HEK293 (cell line): ENCODE measurements at regions not wholly inside any gene's neighbourhood (a gene's known extent, or its start where the extent isn't known, plus 50 kb on each side); places are given as distances from the start of the nearest gene placed in this dataset.

ENCODE experiments used
- CTCF ChIA-PET: fragments of 350-600 bp; formaldehyde crosslinking; extraction: SDS; loops from one replicate; lab custom pipeline; 2021; ENCODE audit warnings: antibody characterized with exemption; lab: Yijun Ruan, JAX
- POLR2A ChIA-PET: fragments of 300-600 bp; formaldehyde crosslinking; extraction: SDS; loops from one replicate; lab custom pipeline; 2020; ENCODE audit warnings: antibody characterized with exemption, inconsistent platforms; lab: Yijun Ruan, JAX
- H3K27ac ChIP-seq: fragments of 200-500 bp; sonication (Bioruptor generic); 2 replicates; pipeline ENCODE4 v1.5.1; 2014; ENCODE audit warnings: low read depth, low read length, control low read depth, inconsistent platforms; ENCODE audit errors: extremely low read depth
- H3K36me3 ChIP-seq, 2 experiments: fragments of 200-500 bp in 1 of 2; sonication (Bioruptor generic) in 1 of 2; 1 replicate in 1 of 2; 2 replicates in 1 of 2; pipeline ENCODE4 v1.5.1; 2014 to 2017; ENCODE audit warnings: inconsistent platforms in 2 of 2, low read length in 2 of 2; ENCODE audit not compliant: control insufficient read depth in 2 of 2, insufficient read depth in 1 of 2
- H3K4me1 ChIP-seq: fragments of 200-500 bp; sonication (Bioruptor generic); 2 replicates; pipeline ENCODE4 v1.5.1; 2014; ENCODE audit warnings: mild to moderate bottlenecking, low read length, inconsistent platforms; ENCODE audit not compliant: control insufficient read depth, insufficient read depth
- H3K4me3 ChIP-seq: 2 replicates; pipeline ENCODE4 v1.5.1; 2011; ENCODE audit warnings: low read depth, mild to moderate bottlenecking, control low read depth, low read length, moderate library complexity
- H3K9me3 ChIP-seq: fragments of 200-500 bp; sonication (Bioruptor generic); 2 replicates; pipeline ENCODE4 v1.5.1; 2014; ENCODE audit warnings: low read depth, low read length, inconsistent platforms; ENCODE audit not compliant: control insufficient read depth, insufficient read depth
- GFI1B ChIP-seq: fragments of 450-650 bp; formaldehyde crosslinking; IDR thresholded peaks from 2 replicates; pipeline ENCODE4 v1.5.1; 2016; ENCODE audit warnings: missing biosample characterization, missing genetic modification characterization
- MZF1 ChIP-seq: fragments of 450-650 bp; formaldehyde crosslinking; IDR thresholded peaks from 2 replicates; pipeline ENCODE4 v1.5.1; 2017; ENCODE audit warnings: missing biosample characterization, missing genetic modification characterization, borderline replicate concordance
- SP3 ChIP-seq: fragments of 450-650 bp; formaldehyde crosslinking; IDR thresholded peaks from 2 replicates; pipeline ENCODE4 v1.5.1; 2016; ENCODE audit warnings: missing biosample characterization, missing genetic modification characterization
- ZFHX2 ChIP-seq: fragments of 450-650 bp; formaldehyde crosslinking; conservative IDR thresholded peaks from 2 replicates; pipeline ENCODE4 v1.5.1; 2016; ENCODE audit warnings: missing biosample characterization, missing genetic modification characterization
- ZNF121 ChIP-seq: fragments of 450-650 bp; formaldehyde crosslinking; IDR thresholded peaks from 2 replicates; pipeline ENCODE4 v1.5.1; 2016; ENCODE audit warnings: missing biosample characterization, missing genetic modification characterization
- ZNF24 ChIP-seq: fragments of 450-650 bp; formaldehyde crosslinking; IDR thresholded peaks from 2 replicates; pipeline ENCODE4 v1.5.1; 2016; ENCODE audit warnings: missing biosample characterization, missing genetic modification characterization
- ZNF416 ChIP-seq: fragments of 450-650 bp; formaldehyde crosslinking; IDR thresholded peaks from 2 replicates; pipeline ENCODE4 v1.5.1; 2016; ENCODE audit warnings: missing biosample characterization, missing genetic modification characterization
- ZNF510 ChIP-seq: fragments of 450-650 bp; formaldehyde crosslinking; IDR thresholded peaks from 2 replicates; pipeline ENCODE4 v1.5.1; 2018; ENCODE audit warnings: mild to moderate bottlenecking, missing genetic modification characterization, missing biosample characterization; ENCODE audit not compliant: insufficient replicate concordance
- ZNF561 ChIP-seq: fragments of 450-650 bp; IDR thresholded peaks from 2 replicates; pipeline ENCODE4 v1.5.1; 2018; ENCODE audit warnings: missing biosample characterization, missing genetic modification characterization, borderline replicate concordance
- ZNF670 ChIP-seq: fragments of 450-650 bp; formaldehyde crosslinking; IDR thresholded peaks from 2 replicates; pipeline ENCODE4 v1.5.1; 2016; ENCODE audit warnings: missing biosample characterization, missing genetic modification characterization, low read depth
- ZNF768 ChIP-seq: fragments of 450-650 bp; formaldehyde crosslinking; IDR thresholded peaks from 2 replicates; pipeline ENCODE4 v1.5.1; 2018; ENCODE audit warnings: missing biosample characterization, mild to moderate bottlenecking, missing genetic modification characterization
- ZNF785 ChIP-seq: fragments of 450-650 bp; formaldehyde crosslinking; IDR thresholded peaks from 2 replicates; pipeline ENCODE4 v1.5.1; 2016; ENCODE audit warnings: missing biosample characterization, missing genetic modification characterization
- ZSCAN16 ChIP-seq: fragments of 450-650 bp; formaldehyde crosslinking; IDR thresholded peaks from 2 replicates; pipeline ENCODE4 v1.5.1; 2016; ENCODE audit warnings: missing biosample characterization, missing genetic modification characterization
- ZSCAN18 ChIP-seq: fragments of 450-650 bp; formaldehyde crosslinking; IDR thresholded peaks from 2 replicates; pipeline ENCODE4 v1.5.1; 2016; ENCODE audit warnings: missing biosample characterization, missing genetic modification characterization
- TF ChIP-seq, protein P1 (sequence below): fragments of 450-650 bp; formaldehyde crosslinking; IDR thresholded peaks from 2 replicates; pipeline ENCODE4 v1.5.0; 2017; ENCODE audit warnings: missing biosample characterization, missing genetic modification characterization, borderline replicate concordance
- TF ChIP-seq, protein P2 (sequence below): fragments of 450-650 bp; formaldehyde crosslinking; IDR thresholded peaks from 2 replicates; pipeline ENCODE4 v1.5.1; 2016; ENCODE audit warnings: missing biosample characterization, missing genetic modification characterization
- TF ChIP-seq, protein P3 (sequence below): fragments of 450-650 bp; formaldehyde crosslinking; IDR thresholded peaks from 2 replicates; pipeline ENCODE4 v1.5.1; 2016; ENCODE audit warnings: missing biosample characterization, missing genetic modification characterization
- TF ChIP-seq, protein P4 (sequence below): fragments of 450-650 bp; formaldehyde crosslinking; IDR thresholded peaks from 2 replicates; pipeline ENCODE4 v1.5.1; 2017; ENCODE audit warnings: missing biosample characterization, missing genetic modification characterization

- Histone ChIP-seq H3K36me3 (no peaks in the 10 kb centered on the region), H3K9me3 (no peaks in the 10 kb centered on the region), H3K4me3 (no peak overlapping the region), H3K4me1 (no peaks in the 10 kb centered on the region), H3K27ac (no peak overlapping the region)
- no peak for TF ChIP-seq ZNF768 (tag by site-specific recombination)
- ChIA-PET POLR2A (no interaction called here), CTCF (no interaction called here)
Observed at GRCh38 chr18:78767648-78768071, 212.0 kb upstream of the SALL3 start.

DNA sequence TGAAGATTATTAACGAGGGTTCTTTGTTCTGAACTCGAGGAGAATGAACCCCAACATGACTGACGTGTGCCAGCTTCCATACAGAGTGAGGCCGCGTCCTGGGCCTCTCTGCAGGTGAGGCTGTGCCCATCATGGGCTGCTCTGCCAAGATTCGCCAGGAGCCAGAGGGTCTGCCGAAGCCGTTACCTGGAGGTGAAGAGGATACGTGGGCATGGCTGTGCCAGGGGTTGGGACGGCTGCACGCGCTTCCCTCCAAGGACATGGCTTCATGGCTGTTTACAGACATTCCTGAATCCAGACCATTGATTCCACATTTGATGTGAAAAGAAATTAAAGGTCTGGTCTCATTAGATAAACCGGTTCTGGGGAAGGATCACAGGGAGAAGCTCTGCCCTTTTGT is 211.4 kb upstream of the SALL3 start:
- ChIA-PET CTCF (no interaction called here), POLR2A (no interaction called here)

GRCh38 chr18:78768656-78769501 is 210.7 kb upstream of the SALL3 start:
- CTCF ChIA-PET = interaction anchor here (0.6 to 0.8 kb wide), 2 partner anchors 10 to 108 kb away, joined by 3 read pairs; no protein-coding TSS in a partner anchor
- Histone ChIP-seq H3K36me3 (no peaks in the 10 kb centered on the region), H3K9me3 (no peaks in the 10 kb centered on the region), H3K4me3 (no peak overlapping the region), H3K4me1 (no peaks in the 10 kb centered on the region), H3K27ac (no peak overlapping the region)
- POLR2A ChIA-PET = no interaction called here
- TF ChIP-seq, protein P1, sequence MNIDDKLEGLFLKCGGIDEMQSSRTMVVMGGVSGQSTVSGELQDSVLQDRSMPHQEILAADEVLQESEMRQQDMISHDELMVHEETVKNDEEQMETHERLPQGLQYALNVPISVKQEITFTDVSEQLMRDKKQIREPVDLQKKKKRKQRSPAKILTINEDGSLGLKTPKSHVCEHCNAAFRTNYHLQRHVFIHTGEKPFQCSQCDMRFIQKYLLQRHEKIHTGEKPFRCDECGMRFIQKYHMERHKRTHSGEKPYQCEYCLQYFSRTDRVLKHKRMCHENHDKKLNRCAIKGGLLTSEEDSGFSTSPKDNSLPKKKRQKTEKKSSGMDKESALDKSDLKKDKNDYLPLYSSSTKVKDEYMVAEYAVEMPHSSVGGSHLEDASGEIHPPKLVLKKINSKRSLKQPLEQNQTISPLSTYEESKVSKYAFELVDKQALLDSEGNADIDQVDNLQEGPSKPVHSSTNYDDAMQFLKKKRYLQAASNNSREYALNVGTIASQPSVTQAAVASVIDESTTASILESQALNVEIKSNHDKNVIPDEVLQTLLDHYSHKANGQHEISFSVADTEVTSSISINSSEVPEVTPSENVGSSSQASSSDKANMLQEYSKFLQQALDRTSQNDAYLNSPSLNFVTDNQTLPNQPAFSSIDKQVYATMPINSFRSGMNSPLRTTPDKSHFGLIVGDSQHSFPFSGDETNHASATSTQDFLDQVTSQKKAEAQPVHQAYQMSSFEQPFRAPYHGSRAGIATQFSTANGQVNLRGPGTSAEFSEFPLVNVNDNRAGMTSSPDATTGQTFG (tag by site-specific recombination) = no peak
- no peak for TF ChIP-seq ZFHX2 (tag by site-specific recombination)
- no peak for TF ChIP-seq ZNF416
- TF ChIP-seq ZNF785 (tag by site-specific recombination) = no peak
- TF ChIP-seq, protein P2, sequence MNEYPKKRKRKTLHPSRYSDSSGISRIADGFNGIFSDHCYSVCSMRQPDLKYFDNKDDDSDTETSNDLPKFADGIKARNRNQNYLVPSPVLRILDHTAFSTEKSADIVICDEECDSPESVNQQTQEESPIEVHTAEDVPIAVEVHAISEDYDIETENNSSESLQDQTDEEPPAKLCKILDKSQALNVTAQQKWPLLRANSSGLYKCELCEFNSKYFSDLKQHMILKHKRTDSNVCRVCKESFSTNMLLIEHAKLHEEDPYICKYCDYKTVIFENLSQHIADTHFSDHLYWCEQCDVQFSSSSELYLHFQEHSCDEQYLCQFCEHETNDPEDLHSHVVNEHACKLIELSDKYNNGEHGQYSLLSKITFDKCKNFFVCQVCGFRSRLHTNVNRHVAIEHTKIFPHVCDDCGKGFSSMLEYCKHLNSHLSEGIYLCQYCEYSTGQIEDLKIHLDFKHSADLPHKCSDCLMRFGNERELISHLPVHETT (tag by site-specific recombination) = no peak
- TF ChIP-seq ZSCAN16 (tag by site-specific recombination) = no peak
- no peak for TF ChIP-seq ZNF670 (tag by site-specific recombination)
- TF ChIP-seq, protein P3, sequence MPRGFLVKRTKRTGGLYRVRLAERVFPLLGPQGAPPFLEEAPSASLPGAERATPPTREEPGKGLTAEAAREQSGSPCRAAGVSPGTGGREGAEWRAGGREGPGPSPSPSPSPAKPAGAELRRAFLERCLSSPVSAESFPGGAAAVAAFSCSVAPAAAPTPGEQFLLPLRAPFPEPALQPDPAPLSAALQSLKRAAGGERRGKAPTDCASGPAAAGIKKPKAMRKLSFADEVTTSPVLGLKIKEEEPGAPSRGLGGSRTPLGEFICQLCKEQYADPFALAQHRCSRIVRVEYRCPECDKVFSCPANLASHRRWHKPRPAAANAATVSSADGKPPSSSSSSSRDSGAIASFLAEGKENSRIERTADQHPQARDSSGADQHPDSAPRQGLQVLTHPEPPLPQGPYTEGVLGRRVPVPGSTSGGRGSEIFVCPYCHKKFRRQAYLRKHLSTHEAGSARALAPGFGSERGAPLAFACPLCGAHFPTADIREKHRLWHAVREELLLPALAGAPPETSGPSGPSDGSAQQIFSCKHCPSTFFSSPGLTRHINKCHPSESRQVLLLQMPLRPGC (tag by site-specific recombination) = no peak

More for the DNA sequence above, 211.4 kb upstream of the SALL3 start:
- Histone ChIP-seq H3K4me1 (no peaks in the 10 kb centered on the region), H3K9me3 (no peaks in the 10 kb centered on the region), H3K27ac (no peak overlapping the region), H3K36me3 (no peaks in the 10 kb centered on the region), H3K4me3 (no peak overlapping the region)
- TF ChIP-seq SP3 (tag by site-specific recombination) (no peak), ZSCAN18 (tag by site-specific recombination) (no peak), MZF1 (tag by site-specific recombination) (no peak), ZNF24 (tag by site-specific recombination) (no peak), ZNF510 (tag by site-specific recombination) (no peak), ZNF121 (tag by site-specific recombination) (no peak), ZNF561 (tag by site-specific recombination) (no peak), ZFHX2 (tag by site-specific recombination) (no peak), GFI1B (tag by site-specific recombination) (no peak)
- TF ChIP-seq, protein P4, sequence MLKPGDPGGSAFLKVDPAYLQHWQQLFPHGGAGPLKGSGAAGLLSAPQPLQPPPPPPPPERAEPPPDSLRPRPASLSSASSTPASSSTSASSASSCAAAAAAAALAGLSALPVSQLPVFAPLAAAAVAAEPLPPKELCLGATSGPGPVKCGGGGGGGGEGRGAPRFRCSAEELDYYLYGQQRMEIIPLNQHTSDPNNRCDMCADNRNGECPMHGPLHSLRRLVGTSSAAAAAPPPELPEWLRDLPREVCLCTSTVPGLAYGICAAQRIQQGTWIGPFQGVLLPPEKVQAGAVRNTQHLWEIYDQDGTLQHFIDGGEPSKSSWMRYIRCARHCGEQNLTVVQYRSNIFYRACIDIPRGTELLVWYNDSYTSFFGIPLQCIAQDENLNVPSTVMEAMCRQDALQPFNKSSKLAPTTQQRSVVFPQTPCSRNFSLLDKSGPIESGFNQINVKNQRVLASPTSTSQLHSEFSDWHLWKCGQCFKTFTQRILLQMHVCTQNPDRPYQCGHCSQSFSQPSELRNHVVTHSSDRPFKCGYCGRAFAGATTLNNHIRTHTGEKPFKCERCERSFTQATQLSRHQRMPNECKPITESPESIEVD (tag by site-specific recombination) = no peak
- TF ChIP-seq, protein P3 (tag by site-specific recombination) = no peak
